ENCODE measurements at regions not wholly inside any gene's neighbourhood (a gene's known extent, or its start where the extent isn't known, plus 50 kb on each side); places are given as distances from the start of the nearest gene placed in this dataset.

DNA sequence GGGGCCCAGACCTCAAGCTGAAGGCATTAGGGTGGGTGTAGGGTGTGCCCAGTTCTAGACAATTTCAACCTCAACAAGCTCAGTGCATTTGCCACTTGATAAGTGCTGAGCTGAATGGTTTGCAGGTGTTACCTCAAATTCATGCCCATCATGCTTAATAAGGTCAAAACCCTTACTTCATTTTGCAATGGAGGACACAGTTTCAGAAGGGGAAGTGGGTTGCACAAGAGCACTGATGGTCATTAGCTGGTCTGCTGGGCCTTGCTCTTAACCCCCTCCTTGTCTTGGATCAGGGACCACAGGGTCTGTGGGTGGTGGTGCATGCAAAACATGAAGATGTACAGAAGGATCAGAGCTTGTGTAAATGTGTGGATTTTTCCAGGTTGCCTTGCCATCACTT, 71.0 kb upstream of the SIRPA start:
- peaks cover 5% of the 10 kb centered on the region for H3K4me1 Mint-ChIP-seq

DNA sequence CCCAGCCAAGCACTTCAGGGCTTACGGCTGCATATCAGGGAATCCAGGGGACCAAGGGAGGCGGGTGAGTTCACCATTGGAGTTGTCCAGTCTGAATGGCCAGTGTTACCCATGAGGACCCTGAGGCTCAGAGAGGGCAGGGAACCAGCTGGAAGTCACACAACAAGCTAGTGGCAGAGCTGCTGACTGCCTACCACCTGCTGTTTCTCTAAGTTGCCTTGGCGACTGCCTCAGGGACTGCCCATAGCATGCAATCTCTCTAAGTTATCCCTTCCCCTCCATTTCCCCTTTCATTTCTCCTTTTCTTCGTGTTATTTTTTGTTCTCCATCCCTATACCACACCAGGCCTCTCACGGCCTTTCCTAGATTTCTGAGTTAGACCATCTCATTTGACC, 71.8 kb upstream of the SIRPA start:
- Mint-ChIP-seq H3K27me3 (ENCODE audit: low read depth) (peaks cover 9% of the 10 kb centered on the region), H3K36me3 (no peaks in the 10 kb centered on the region), H3K27ac (no peak overlapping the region), H3K4me1 (peaks cover 5% of the 10 kb centered on the region), H3K4me3 (no peak overlapping the region), H3K9me3 (peaks cover 19% of the 10 kb centered on the region)
- TF ChIP-seq, protein P1, sequence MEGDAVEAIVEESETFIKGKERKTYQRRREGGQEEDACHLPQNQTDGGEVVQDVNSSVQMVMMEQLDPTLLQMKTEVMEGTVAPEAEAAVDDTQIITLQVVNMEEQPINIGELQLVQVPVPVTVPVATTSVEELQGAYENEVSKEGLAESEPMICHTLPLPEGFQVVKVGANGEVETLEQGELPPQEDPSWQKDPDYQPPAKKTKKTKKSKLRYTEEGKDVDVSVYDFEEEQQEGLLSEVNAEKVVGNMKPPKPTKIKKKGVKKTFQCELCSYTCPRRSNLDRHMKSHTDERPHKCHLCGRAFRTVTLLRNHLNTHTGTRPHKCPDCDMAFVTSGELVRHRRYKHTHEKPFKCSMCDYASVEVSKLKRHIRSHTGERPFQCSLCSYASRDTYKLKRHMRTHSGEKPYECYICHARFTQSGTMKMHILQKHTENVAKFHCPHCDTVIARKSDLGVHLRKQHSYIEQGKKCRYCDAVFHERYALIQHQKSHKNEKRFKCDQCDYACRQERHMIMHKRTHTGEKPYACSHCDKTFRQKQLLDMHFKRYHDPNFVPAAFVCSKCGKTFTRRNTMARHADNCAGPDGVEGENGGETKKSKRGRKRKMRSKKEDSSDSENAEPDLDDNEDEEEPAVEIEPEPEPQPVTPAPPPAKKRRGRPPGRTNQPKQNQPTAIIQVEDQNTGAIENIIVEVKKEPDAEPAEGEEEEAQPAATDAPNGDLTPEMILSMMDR (IDR thresholded peaks at IDR 0.05; ENCODE audit: unreplicated experiment): no peak
- no peak for DNase-seq (ENCODE audit: low spot score in 2 of 2, unreplicated experiment in 2 of 2)

More for the DNA sequence above, 71.0 kb upstream of the SIRPA start:
- peaks cover 19% of the 10 kb centered on the region for H3K9me3 Mint-ChIP-seq
- H3K4me3 Mint-ChIP-seq: no peak overlapping the region
- H3K36me3 Mint-ChIP-seq: no peaks in the 10 kb centered on the region
- H3K27me3 Mint-ChIP-seq (ENCODE audit: low read depth): peaks cover 3% of the 10 kb centered on the region
- no peak overlapping the region for H3K27ac Mint-ChIP-seq
- TF ChIP-seq, protein P1 (IDR thresholded peaks at IDR 0.05; ENCODE audit: unreplicated experiment): no peak
- DNase-seq (ENCODE audit: low spot score in 2 of 2, unreplicated experiment in 2 of 2): no peak

DNA sequence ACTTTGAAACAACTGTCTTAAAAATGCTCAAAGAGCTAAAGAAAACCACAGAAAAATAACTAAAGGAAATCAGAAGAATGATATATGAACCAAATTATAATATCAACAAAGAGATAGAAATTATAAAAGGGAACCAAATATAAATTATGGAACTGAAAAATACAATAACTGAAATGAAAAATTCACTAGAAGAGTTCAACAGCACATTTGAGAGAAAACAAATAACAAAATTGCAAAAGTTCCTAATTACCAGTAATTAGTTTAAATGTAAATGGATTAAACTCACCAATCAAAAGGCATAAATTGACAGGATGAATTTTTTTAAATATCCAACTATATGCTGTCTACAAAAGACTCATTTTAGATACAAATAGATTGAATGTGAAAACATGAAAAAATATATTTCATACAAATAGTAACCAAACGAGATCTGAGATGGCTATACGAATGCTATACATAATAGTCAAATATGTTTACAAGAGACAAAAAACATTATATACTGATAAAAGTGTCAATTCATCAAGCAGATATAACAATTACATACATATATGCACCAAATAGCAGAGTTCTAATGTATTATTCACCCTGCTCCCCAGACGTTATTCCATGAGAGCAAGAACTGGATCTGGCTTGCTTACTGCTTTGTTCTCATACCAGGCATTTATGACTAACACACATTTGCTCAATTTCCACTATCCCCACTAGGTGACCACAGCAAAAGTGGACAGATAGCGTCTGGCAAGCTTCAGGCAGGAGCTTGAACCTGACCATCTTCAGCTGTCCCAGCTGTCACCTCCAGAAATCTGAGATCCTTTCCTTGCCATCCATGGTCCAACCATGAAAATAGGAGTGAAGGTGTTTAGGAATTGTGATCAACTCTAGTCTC, 72.4 kb upstream of the SIRPA start:
- Mint-ChIP-seq H3K9me3 (peaks cover 19% of the 10 kb centered on the region), H3K27ac (no peak overlapping the region), H3K4me3 (no peak overlapping the region), H3K27me3 (ENCODE audit: low read depth) (peaks cover 15% of the 10 kb centered on the region), H3K4me1 (peaks cover 5% of the 10 kb centered on the region), H3K36me3 (no peaks in the 10 kb centered on the region)
- TF ChIP-seq, protein P1 (IDR thresholded peaks at IDR 0.05; ENCODE audit: unreplicated experiment): no peak
- DNase-seq (ENCODE audit: low spot score in 2 of 2, unreplicated experiment in 2 of 2): no peak

DNA sequence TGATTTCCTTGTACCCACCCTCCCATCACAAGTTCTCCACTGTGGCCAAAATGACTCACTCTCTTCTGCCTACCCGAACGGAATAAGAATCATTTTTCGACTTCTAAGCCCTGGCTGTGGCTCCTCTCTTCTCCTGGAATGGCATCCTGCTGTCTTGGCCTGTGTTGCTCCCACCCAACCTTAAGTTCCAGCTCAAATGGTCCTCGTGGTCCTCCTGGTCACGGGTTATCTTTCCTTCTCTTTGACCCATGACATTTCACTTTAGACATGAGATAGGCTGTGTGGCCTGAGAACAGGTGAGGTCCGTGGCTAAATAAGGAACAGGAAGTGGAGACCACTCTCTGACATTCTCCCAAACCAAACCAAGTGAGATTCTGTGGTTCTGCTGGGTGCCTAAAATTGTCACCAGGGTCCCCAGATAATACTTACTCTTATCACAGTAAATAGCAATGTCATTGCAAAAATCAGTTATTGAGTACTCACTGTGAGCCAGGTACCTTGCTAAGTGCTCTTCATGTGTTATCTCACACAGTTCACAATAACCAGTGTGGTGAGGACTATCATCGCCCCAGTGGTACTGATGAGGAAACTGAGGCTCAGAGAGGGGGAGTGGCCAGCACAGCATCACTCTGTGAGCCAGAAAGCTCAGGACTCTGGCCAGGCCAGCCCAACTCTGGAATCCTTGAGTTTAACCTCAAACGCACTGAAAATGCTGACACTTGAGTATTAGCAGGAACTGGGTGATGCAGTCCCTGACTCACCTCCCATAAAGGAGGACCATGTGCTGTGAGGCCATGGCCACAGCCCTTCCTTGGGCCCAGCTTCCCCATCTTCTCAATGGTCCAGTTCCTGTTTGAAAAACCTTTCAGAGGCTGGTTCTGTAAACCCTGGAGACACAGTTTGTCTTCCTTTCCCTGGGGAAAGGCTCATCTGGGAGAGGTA, 74.8 kb upstream of the SIRPA start:
- Mint-ChIP-seq H3K27ac (no peak overlapping the region), H3K36me3 (no peaks in the 10 kb centered on the region), H3K4me3 (no peak overlapping the region), H3K4me1 (peaks cover 5% of the 10 kb centered on the region), H3K27me3 (ENCODE audit: low read depth) (peaks cover 25% of the 10 kb centered on the region), H3K9me3 (peaks cover 19% of the 10 kb centered on the region)
- TF ChIP-seq, protein P1 (IDR thresholded peaks at IDR 0.05; ENCODE audit: unreplicated experiment): no peak
- DNase-seq (ENCODE audit: low spot score in 2 of 2, unreplicated experiment in 2 of 2): no peak

DNA sequence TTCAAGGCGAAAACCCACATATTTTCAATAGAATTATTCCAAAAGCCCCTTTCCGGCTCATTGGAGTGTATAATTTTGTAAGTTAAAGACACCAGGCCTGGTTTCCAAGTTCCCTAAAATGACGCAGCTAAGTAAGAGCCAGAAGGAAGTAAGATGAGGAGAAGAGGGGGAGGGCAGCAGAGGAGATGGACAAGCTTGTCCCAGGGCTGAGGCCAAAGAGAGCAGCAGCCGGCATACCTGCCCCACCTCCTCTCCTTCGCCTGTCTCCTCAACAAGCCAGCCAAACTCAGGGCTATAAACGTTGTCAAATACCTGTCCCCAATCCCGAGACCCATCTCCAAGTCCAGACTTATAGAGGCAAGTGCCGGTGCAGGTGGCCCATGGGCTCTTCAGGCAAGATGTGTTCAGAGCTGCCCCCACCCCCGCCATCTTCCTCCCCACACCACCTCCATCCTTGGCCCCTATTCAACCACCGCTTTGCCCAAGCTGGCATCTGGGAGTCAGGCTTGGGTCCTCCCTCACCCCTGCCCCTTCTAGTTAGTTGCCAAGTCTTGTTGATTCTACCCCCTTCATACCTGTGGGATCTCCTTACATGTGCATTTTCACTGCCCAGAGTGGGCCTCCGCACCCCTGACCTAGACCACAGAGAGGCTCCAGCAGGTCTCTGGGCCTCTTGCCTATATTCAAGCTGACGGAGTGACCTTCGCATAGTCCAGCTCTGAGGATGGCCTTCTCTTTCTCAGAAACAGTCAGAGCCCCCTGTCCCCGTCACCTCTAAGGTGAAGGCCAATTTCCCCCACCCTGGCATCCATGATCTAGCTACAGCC, 75.7 kb upstream of the SIRPA start:
- Mint-ChIP-seq H3K4me3 (no peak overlapping the region), H3K27me3 (ENCODE audit: low read depth) (peaks cover 29% of the 10 kb centered on the region), H3K4me1 (no peaks in the 10 kb centered on the region), H3K27ac (no peak overlapping the region), H3K36me3 (no peaks in the 10 kb centered on the region), H3K9me3 (peaks cover 19% of the 10 kb centered on the region)
- TF ChIP-seq, protein P1 (IDR thresholded peaks at IDR 0.05; ENCODE audit: unreplicated experiment): no peak
- no peak for DNase-seq (ENCODE audit: low spot score in 2 of 2, unreplicated experiment in 2 of 2)

All from mesothelial cell of epicardium (in vitro differentiated cells).